ENCODE measurements at regions not wholly inside any gene's neighbourhood (a gene's known extent, or its start where the extent isn't known, plus 50 kb on each side); places are given as distances from the start of the nearest gene placed in this dataset.

DNA sequence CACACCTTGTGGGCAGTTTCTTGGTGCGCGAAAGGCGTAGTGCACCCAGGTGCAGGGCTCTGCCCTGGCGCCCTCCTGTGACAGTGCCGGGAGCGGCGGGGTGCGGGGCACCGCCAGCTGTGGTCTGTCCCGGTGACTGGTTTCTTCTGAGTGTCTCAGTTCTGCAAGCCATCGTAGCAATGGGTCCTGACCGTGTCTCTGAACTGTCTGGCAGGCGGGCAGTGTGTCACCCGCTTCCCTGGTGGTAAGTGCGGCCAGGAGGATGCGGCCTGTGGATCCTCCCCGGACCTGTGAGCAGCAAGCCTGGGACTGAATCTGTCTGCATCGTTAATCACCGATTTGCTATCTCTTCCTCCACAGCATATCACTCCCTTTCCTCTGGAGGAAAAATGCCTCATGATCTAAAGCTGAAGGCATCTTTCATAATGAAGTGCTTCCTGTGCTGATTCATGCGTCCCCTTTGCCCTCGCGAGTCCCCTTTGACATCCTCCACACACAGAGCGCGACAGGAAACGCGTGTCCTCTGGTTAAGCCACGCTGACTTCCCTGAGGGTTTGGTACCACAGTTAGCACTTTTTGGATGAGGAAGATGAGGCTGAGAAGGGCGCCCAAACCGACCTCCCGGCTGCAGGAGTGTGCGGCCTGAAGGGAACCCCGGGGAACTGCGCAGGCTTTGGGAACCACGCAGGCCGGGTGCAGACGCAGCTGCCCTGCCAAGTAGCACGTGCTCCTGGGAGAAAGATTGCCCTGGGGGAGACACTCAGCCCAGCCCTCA, 416.0 kb upstream of the HS6ST1 start:
- TF ChIP-seq, protein P1, sequence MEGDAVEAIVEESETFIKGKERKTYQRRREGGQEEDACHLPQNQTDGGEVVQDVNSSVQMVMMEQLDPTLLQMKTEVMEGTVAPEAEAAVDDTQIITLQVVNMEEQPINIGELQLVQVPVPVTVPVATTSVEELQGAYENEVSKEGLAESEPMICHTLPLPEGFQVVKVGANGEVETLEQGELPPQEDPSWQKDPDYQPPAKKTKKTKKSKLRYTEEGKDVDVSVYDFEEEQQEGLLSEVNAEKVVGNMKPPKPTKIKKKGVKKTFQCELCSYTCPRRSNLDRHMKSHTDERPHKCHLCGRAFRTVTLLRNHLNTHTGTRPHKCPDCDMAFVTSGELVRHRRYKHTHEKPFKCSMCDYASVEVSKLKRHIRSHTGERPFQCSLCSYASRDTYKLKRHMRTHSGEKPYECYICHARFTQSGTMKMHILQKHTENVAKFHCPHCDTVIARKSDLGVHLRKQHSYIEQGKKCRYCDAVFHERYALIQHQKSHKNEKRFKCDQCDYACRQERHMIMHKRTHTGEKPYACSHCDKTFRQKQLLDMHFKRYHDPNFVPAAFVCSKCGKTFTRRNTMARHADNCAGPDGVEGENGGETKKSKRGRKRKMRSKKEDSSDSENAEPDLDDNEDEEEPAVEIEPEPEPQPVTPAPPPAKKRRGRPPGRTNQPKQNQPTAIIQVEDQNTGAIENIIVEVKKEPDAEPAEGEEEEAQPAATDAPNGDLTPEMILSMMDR (IDR thresholded peaks at IDR 0.05; ENCODE audit: insufficient read depth, low read length, poor library complexity, severe bottlenecking) = no peak
- TF ChIP-seq EZH2phosphoT487 (conservative IDR thresholded peaks at IDR 0.05; ENCODE audit: low read length) = no peak
